PFSK-1 (cell line): ENCODE measurements at regions not wholly inside any gene's neighbourhood (a gene's known extent, or its start where the extent isn't known, plus 50 kb on each side); places are given as distances from the start of the nearest gene placed in this dataset.

Source experiments
- POLR2AphosphoS5 ChIP-seq: IDR thresholded peaks from 2 replicates; pipeline ENCODE4 v1.6.1; 2012; ENCODE audit warnings: low read depth, mild to moderate bottlenecking, control low read depth, low read length, moderate library complexity
- TF ChIP-seq, protein P1 (sequence below), 2 experiments: IDR thresholded peaks; 2 replicates each; pipeline versions ENCODE4 v1.6.1 to v1.8.0; 2011 to 2012; ENCODE audit warnings: low read depth in 2 of 2, low read length in 2 of 2, control low read depth in 1 of 2, inconsistent platforms in 1 of 2, mild to moderate bottlenecking in 1 of 2, moderate library complexity in 1 of 2; ENCODE audit not compliant: insufficient read depth in 1 of 2

DNA sequence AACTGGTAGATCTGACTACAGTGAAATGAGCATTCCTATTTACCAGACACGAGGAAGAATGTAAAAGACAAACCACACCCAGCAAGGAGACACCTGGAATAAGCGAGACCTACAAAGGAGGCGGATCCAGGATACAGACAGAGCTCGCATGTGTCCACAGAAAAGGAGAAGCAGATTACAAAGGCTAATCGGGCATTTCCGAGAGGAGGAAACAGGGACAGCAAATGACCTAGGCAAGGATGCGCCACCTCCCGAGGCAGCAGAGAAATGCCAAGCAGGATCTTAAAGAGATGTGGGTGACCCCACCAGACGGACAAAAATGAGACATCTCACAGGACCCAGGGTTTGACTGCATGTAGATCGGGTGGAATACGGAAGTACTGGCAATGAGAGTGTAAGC is 63.2 kb upstream of the IQSEC1 start:
- no peak for TF ChIP-seq POLR2AphosphoS5
- TF ChIP-seq, protein P1, sequence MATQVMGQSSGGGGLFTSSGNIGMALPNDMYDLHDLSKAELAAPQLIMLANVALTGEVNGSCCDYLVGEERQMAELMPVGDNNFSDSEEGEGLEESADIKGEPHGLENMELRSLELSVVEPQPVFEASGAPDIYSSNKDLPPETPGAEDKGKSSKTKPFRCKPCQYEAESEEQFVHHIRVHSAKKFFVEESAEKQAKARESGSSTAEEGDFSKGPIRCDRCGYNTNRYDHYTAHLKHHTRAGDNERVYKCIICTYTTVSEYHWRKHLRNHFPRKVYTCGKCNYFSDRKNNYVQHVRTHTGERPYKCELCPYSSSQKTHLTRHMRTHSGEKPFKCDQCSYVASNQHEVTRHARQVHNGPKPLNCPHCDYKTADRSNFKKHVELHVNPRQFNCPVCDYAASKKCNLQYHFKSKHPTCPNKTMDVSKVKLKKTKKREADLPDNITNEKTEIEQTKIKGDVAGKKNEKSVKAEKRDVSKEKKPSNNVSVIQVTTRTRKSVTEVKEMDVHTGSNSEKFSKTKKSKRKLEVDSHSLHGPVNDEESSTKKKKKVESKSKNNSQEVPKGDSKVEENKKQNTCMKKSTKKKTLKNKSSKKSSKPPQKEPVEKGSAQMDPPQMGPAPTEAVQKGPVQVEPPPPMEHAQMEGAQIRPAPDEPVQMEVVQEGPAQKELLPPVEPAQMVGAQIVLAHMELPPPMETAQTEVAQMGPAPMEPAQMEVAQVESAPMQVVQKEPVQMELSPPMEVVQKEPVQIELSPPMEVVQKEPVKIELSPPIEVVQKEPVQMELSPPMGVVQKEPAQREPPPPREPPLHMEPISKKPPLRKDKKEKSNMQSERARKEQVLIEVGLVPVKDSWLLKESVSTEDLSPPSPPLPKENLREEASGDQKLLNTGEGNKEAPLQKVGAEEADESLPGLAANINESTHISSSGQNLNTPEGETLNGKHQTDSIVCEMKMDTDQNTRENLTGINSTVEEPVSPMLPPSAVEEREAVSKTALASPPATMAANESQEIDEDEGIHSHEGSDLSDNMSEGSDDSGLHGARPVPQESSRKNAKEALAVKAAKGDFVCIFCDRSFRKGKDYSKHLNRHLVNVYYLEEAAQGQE (IDR thresholded peaks at IDR 0.05; ENCODE audit: insufficient read depth in 1 of 2, low read depth in 2 of 2, low read length in 2 of 2), result no peak
